Cardiac septum (tissue), 1 donor: ENCODE measurements at regions not wholly inside any gene's neighbourhood (a gene's known extent, or its start where the extent isn't known, plus 50 kb on each side); places are given as distances from the start of the nearest gene placed in this dataset.
"Not testable (repeated sequence)": the region's sequence is repeated elsewhere in the genome, so short reads cannot be mapped to it uniquely, and the experiment has no call there.

ENCODE experiments used
- DNase-seq: peaks from one replicate; pipeline ENCODE4 v3.0.0-alpha.2; 2020; ENCODE audit warnings: low spot score
- intact Hi-C: fragments of 100-400 bp; cut with DNase I; formaldehyde crosslinking; loops from one replicate; pipeline ENCODE4 v1.14.0; 2022
- donor health status: DM: no; HTN: no; CAD: no.

DNA sequence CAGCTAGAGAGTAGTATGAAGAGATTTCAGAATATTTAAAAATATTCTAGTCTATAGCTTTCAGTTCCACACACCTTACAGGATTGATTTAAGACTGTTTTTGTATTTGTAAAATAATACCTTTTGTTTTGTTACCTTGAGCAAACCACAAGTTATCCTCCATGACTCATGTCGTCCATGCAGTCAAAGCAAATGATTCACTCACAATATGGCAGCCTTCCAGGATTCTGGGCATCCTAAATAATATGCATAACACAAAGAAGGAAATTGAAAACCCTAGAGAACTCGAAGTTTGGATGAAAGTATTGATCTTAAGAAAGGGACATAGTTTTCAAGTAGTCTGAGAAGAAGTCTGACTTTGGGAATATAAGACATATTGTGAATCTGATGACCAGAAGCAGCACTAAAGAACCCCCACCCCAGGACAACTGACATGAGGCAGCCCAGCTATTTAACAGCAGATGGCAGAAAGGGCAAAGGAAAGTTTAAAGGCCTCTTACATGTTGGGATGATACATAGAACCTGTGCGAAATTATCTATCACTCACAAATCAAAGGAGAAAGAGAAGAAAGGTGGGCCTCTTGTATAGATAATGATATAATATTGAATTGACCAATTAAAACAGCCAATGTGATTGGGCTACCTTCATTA is 857.9 kb downstream of the BRINP3 start:
- DNase-seq: no peak
- intact Hi-C loops: no loop called here

DNA sequence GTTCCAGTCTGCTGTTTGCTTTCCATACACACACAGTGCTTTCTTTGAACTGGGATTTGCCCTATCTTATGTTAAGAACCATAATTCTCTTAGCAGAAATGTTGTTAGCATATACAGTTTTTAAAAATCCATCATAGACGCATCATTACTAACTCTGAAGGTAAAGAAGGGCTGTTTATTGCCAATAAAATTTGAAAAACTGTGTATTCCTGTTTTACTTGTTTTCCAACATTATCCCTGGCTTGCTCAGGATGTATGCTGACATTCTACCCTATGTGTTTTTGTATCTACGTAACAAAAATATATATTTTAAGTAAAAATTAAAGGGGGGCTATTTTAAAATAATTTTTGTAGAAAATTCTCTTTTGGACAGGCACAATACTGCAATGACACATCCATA is 857.2 kb downstream of the BRINP3 start:
- intact Hi-C loops: no loop called here
- no peak for DNase-seq

DNA sequence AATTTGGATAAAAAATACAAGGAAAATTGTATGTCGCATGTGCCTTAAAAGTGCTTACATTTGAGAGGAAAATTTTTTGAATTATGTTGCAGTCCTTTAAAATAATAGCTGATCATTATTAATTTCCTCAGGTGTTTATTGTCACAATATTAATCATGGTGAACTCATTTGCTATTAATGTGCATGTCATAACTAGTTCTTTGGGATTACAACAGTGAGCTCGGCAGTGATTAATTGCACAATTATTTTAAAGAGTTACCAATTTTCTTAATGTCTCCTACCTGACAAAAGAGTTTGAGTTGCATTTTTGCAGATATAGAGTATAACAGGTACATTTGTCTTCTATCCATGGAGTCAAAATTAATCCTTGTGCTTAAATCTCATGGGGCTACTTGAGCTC is 854.3 kb downstream of the BRINP3 start:
- intact Hi-C loops: no loop called here

DNA sequence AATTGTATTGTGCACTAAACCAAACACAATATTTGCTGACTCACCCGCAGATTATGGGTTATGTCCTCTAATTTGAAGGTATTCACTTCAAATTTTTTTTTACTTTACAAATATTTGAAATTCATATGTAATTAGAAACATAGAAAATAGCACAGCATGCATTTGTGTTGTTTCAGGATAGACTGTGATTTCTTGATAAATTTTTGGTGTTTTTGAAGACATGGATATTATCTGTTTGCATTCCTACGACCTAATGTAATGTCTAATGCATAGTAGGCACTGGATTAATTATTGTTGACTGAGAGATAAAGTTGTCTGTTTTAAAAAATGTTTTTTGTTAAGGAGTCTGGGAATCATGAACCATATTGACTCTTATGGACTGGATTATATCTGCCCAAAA is 850.2 kb downstream of the BRINP3 start:
- intact Hi-C loops: no loop called here
- DNase-seq: no peak

More for the DNA sequence above, 854.3 kb downstream of the BRINP3 start:
- DNase-seq: no peak

DNA sequence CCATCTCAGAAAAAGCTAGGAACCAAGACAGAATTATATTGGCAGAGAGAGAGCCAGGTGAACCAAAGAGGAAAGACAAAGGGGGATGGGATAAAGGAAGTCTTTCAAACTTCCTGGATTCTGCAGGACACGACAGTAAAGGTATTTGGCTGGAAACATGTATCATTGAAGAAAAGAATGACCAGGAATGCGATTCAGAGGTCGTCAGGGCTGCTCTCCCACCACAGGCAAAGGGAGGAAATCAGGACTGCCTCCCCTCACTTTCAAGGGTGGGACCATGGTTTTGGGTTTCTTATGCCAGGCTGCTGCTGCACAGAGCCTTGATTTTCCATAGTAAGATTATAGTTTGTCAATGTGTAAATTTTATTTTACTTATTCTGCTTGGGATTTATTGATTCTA is 848.8 kb downstream of the BRINP3 start:
- DNase-seq: no peak
- intact Hi-C loops: no loop called here

DNA sequence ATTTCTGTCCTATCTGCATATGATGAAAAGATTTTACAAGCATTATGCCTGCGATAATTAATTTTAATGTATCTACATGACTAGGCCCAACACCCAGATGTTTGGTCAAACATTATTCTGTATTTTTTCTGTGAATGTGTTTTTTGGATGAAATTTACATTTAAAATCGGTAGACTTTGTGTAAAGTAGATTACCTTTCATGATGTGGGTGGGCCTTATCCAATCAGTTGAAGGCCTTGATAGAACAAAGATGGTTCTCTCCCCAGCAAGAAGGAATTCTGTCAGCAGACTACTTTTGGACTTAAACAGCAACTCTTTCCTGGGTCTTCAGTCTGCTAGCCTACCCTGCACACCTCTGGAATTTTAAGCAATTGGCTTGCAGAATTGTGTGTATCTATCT is 844.0 kb downstream of the BRINP3 start:
- intact Hi-C loops: no loop called here

DNA sequence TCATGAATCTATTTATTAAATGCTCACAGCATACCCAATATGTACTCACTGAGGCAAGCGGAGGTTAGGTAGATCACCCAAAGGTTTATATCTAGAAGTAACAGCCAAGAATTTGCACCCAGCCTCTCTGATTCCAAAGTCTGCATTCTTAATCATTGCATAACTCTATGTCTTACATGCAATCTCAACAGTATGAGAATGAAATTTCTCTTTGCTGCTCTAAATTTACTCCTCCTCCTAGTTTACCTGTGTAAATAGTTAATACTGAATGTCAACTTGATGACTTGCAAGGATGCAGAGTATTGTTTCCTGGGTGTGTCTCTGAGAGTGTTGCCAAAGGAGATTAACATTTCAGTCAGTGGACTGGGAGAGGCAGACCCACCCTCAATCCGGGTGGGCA is 840.6 kb downstream of the BRINP3 start:
- no peak for DNase-seq
- intact Hi-C loops: no loop called here

More for the DNA sequence above, 844.0 kb downstream of the BRINP3 start:
- DNase-seq: no peak

DNA sequence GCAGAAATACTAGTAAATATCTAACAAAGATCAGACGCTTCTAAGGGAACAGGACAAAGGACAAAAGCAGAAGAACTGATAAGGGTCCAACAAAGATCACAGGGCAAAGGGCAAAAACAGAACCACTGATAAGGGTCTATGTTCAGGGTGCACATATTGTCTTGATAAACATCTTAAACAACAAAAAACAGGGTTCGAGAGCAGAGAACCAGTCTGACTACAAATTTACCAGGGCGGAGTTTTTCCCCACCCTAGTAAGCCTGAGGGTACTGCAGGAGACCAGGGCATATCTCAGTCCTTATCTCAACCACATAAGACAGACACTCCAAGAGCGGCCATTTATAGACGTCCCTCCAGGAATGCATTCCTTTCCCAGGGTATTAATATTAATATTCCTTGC is 833.5 kb downstream of the BRINP3 start:
- intact Hi-C loops, DNase-seq: not testable (repeated sequence)

DNA sequence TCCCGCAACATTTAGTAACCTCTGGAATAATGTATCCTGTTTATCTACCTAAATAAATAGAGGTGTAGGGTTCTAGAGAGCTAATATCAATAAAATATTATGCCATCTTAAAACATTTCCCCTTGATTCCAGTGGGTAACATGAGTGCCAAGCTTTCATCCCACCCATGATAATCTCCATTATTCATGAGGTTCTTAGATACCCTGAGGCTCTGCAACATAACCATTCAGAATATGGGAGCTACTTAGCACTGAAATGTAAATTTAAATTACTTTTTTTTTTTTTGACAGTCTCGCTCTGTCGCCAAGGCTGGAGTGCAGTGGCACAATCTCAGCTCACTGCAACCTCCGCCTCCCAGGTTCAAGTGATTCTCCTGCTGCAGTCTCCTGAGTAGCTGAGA is 832.7 kb downstream of the BRINP3 start:
- DNase-seq: no peak
- intact Hi-C loops: no loop called here

DNA sequence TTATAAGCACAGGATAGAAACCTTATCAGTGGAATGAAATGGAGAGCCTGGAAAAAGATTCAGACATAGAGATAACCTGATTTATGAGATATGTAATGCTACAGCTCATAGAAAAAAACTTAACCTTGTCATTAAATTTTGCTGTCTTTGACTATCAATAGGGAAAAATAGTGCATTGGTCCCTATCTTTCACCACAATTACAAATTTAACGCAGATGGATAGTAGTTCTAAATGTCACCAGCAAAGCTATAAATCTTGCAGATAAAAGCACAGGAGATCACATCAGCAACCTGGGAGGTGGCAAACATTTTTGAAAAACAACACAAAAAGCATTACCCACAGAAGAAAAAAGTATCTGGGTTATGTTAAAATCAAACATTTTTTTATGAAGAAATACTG is 831.6 kb downstream of the BRINP3 start:
- intact Hi-C loops: no loop called here

DNA sequence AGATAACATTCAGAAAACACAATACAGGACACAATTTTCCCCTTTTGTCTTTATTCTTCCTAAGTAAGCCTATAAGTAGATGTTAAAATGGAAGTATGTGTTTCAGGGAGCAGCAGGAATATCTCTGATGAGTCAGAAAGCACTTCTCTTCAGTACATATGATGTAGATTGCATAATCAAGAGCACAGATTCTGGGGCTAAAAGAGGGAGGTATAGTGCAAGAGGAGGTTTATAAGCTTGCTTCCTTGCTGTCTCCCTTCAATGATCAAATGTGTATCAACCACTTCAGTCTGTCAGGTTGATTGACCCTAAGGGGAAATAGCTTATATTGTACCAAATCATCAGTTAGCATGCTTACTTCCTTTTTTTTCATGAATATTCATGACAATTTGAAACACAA is 822.8 kb downstream of the BRINP3 start:
- no peak for DNase-seq
- intact Hi-C loops: no loop called here

More for the DNA sequence above, 831.6 kb downstream of the BRINP3 start:
- DNase-seq: no peak

DNA sequence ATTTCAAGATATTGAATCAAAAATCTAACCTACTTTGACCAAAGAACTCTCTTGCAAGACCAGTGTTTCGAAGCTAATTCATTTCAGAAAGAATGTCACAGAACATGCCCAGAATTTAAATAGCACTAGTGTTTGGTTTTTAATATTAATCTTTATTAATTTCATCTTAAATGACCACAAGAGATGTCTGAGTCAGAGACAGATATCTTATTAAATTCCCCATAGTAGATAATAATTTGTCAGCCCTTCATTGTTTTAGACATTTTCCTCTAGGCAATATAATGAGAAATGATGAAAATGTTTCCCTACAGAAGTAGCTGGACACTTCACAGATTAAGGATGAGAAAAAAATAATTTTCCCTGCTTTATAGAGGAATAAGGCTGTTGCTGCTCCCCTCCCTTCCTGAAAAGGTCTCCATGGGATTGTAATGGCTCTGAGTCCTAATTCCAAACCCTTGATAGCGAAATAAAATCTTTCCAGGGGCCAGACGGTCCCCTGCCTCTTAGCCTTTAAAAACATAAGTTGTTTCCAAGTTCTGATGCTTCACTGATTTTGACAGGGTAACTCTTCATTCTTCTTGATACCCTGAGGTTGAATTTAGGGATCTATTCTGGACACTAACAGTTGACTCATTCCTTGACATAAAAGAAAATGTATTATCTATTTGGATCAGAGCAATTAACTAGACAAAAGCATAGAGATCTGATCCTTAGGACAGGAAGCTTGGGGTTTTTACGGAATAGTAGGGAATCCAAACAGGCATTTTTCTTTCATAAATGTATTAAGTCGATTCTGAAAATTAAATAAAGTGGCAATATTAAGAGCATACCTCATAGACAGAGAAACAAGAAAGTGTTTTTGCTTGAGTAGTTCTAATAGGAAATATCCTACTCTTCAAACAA is 820.8 kb downstream of the BRINP3 start:
- intact Hi-C loops: no loop called here
- no peak for DNase-seq

DNA sequence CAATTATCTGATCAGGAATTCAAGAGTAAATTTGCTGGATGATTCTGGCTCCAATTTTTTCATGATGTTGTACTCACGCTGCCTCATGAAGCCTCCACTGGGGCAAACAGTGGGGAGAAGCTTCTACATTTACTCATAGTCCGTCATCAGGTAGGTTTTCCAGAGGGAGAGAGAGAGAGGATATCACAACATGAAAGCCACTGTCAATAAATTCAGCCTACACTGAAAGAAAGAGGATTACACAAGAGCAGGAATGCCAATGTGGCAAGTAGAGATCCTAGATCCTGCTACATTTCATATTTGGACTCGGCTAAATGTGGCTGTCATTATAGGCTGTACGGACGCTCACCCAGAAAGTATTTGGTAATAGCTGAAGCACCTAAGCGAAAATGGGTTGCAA is 819.9 kb downstream of the BRINP3 start:
- DNase-seq: no peak
- intact Hi-C loops: no loop called here

DNA sequence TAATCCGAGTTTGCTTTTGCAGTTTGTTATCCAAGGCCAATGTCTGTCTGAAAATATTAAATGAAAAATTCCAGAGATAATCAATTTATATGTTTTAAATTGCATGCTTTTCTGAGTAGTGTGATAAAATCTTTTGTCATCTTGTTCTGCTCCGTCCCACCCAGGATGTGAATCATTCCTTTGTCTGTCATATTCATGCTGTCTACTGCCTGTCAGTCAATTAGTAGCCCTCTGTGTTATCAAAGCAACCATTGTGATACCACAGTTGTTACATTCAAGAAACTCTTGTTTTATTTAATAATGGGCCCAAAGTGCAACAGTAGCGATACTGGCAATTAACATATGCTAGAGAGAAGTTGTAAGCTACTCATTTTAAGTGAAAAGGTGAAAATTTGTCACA is 819.3 kb downstream of the BRINP3 start:
- intact Hi-C loops: no loop called here
- DNase-seq: no peak

DNA sequence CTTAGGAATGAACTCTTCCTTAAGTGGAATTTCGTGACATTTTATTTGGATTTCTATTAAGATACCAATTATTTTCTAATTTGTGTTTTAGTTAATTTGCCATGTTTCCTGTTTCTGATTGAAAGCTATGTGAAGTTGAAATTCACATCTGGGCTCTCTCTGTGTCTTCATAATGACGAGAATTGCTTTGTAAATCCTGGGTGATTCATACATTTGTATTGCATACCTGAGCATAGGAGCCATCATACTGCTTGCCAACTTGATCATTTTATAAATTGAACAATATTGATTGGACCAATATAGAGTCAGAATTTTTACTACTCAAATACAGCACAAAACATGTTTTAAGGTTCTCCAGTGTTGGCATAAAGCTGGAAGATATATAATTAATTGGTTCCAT is 817.9 kb downstream of the BRINP3 start:
- no peak for DNase-seq
- intact Hi-C loops: no loop called here

DNA sequence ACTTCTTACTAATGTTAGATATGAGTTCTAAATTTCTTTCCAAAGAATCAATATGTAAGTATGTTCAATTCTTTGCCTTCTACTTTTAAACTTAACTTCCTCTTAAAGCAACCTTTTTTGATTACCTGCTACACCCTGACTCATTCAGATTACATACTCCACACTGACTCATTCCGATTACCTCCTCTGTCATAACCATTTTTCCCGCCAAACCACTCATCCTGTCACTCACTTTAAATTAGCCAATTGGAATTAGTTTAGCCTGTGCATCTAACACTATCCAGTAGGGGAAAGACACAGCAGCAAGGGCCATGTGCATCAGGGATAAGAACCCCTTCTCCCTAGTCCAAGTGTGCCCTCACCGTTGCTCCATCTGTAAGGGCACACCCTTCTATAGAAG is 815.5 kb downstream of the BRINP3 start:
- intact Hi-C loops: no loop called here
- no peak for DNase-seq

DNA sequence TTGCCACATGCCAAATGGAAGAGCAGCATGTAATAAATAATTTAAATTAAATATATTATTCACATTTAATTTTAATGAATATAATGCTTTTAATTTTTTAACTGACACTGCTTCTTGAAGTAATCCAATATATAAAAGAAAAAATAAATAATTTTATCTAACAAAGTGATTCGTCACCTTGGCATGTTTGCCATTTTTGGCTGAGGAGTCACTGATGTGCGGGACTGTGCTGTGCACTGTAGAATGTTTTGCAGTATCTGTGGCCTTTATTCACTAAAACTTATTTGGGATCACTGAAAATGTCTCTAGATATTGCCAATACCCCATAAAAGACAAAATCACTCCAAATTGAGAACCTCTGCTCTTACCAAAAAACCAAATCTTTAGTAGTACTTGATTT is 807.8 kb downstream of the BRINP3 start:
- intact Hi-C loops: no loop called here
- DNase-seq: no peak

DNA sequence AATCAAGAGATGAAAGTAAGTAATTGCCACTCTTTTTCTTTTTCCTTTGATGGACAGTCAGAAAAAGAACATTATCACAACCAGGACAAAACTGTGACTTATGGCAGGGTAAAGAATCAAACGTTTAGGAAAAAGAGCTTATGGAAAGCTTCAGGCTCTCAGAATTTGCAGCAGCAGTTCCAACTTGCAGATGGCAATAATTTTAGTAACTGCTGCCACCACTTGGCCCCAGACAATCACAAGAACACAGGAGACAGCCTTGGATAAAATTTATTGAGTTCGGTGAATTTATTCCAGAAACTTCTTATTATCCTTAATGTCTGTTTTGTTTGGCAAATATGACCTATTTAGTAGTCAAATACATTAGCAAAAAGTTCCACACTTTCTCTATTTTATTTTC is 804.4 kb downstream of the BRINP3 start:
- intact Hi-C loops: no loop called here
- DNase-seq: no peak

DNA sequence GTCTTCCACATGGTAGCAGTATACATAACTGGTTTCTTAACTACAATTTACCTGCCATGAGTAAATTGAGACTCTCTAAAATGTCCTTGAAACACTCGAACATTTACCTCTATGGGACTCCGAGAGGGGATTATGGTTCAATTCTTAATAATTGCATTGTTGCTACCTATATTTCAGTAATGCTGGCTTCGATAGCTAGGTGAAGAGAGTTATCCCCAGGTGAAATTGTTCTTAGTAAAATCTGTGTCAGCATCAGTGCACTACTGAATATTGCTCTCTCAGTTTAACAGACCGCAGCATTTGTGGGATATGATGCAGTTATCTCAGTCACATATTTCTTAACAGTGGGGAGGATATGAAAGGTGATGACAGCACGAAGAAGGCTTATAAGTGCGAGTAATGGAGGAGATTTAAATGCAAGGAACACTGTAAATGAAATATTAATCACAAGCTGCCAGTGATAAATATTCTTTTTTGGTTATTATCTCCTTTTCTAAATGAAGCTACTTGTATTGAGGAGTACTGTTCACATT is 801.9 kb downstream of the BRINP3 start:
- no peak for DNase-seq
- intact Hi-C loops: no loop called here

DNA sequence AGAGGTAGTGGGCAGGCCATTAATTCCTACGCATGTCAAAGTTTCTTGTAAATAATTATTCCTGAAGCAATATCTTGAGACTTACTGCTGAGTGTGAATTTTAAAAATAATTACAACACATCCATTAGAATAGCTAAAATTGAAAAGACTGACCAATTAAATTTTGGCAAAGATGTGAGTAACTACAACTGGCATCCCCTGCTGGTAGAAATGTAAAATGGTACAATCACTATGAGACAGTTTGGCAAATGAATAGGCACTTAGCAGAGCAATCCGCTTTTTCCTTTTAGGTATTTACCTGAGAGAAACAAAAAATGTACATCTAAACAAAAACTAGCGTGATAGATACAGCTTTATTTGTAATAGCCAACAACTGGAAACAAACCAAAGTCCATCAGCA is 798.9 kb downstream of the BRINP3 start:
- no peak for DNase-seq
- intact Hi-C loops: no loop called here
